ENCODE measurements at regions not wholly inside any gene's neighbourhood (a gene's known extent, or its start where the extent isn't known, plus 50 kb on each side); places are given as distances from the start of the nearest gene placed in this dataset.
"Not testable (repeated sequence)": the region's sequence is repeated elsewhere in the genome, so short reads cannot be mapped to it uniquely, and the experiment has no call there.

- H3K4me3 Mint-ChIP-seq; H3K9me3 Mint-ChIP-seq; ATAC-seq; H3K27me3 Mint-ChIP-seq (ENCODE audit: low read depth); H3K27ac Mint-ChIP-seq; H3K4me1 Mint-ChIP-seq; POLR2A ChIA-PET; H3K36me3 Mint-ChIP-seq; DNase-seq (ENCODE audit: low spot score): not testable (repeated sequence)
- CTCF ChIA-PET: interaction anchor here (0.7 to 1.7 kb wide), 6 partner anchors 12 to 379 kb away, joined by 3 to 19 read pairs (median 5); no protein-coding TSS in a partner anchor
These were observed 410.7 kb downstream of the CCSER2 start for GRCh38 chr10:84739126-84739525.

DNA sequence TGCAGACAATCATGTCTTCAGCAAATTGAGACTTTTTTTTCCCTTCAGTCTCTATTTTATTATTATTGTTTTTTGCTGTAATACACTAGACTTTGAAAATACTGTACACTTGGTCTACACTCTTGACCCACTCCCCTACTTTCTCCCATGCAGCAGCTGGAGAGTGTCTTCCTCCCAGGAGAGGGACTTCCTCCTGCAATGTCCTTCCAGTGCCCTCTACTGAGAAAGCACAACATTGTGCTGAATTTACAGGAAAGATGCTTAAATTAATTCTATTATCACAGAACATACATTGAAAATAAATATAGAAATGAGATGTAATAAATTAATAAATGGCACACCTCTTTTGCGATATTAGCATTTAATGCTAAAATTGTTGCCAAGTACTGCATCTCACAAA is 411.3 kb downstream of the CCSER2 start:
- H3K27ac Mint-ChIP-seq: no peak overlapping the region
- H3K36me3 Mint-ChIP-seq: no peaks in the 10 kb centered on the region
- no peaks in the 10 kb centered on the region; the same call in 1 of the 2 replicates for H3K9me3 Mint-ChIP-seq
- H3K4me3 Mint-ChIP-seq: no peak overlapping the region
- no peaks in the 10 kb centered on the region for H3K4me1 Mint-ChIP-seq
- TF ChIP-seq ZBTB21 (CRISPR knock-in tag; IDR thresholded peaks at IDR 0.05; ENCODE audit: borderline replicate concordance): no peak
- TF ChIP-seq CREM (CRISPR knock-in tag; IDR thresholded peaks at IDR 0.05): no peak
- no peak for TF ChIP-seq SMAD3 (CRISPR knock-in tag; IDR thresholded peaks at IDR 0.05; ENCODE audit: borderline replicate concordance)
- no peak for TF ChIP-seq GRHL2 (CRISPR knock-in tag; IDR thresholded peaks at IDR 0.05; ENCODE audit: insufficient replicate concordance, severe bottlenecking)
- TF ChIP-seq, protein P1, sequence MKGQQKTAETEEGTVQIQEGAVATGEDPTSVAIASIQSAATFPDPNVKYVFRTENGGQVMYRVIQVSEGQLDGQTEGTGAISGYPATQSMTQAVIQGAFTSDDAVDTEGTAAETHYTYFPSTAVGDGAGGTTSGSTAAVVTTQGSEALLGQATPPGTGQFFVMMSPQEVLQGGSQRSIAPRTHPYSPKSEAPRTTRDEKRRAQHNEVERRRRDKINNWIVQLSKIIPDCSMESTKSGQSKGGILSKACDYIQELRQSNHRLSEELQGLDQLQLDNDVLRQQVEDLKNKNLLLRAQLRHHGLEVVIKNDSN (CRISPR knock-in tag; IDR thresholded peaks at IDR 0.05): no peak
- TF ChIP-seq, protein P2, sequence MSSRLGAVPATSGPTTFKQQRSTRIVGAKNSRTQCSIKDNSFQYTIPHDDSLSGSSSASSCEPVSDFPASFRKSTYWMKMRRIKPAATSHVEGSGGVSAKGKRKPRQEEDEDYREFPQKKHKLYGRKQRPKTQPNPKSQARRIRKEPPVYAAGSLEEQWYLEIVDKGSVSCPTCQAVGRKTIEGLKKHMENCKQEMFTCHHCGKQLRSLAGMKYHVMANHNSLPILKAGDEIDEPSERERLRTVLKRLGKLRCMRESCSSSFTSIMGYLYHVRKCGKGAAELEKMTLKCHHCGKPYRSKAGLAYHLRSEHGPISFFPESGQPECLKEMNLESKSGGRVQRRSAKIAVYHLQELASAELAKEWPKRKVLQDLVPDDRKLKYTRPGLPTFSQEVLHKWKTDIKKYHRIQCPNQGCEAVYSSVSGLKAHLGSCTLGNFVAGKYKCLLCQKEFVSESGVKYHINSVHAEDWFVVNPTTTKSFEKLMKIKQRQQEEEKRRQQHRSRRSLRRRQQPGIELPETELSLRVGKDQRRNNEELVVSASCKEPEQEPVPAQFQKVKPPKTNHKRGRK (CRISPR knock-in tag; IDR thresholded peaks at IDR 0.05; ENCODE audit: borderline replicate concordance): no peak
- TF ChIP-seq, protein P3, sequence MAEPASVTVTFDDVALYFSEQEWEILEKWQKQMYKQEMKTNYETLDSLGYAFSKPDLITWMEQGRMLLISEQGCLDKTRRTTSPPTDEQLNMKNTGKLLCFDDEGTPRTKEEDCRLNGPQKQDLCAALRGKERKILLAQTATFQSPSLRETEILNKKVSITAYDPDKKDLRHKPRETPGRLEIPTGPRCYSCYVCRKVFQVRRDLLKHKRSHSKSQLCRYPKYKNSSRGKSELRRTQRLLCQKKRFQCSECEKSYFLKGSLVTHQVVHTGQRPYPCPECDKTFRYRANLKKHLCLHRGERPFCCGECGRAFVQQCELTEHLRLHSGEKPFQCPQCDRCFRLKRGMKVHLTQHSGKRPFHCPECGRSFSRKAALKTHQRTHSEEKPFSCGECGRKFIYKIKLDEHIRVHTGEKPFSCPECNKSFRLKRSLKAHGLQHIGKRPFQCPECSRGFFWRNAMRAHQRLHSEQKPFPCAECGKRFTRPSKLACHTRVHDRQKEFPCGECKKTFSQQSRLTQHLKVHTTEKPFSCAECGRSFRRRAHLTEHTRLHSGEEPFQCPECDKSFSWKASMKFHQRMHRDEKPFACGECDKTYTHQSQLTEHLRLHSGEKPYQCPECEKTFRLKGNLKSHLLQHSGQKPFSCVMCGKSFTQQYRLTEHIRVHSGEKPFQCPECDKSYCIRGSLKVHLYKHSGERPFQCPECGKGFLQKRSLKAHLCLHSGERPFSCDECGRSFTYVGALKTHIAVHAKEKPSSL (CRISPR knock-in tag; conservative IDR thresholded peaks at IDR 0.05): no peak
- TF ChIP-seq SOX15 (CRISPR knock-in tag; IDR thresholded peaks at IDR 0.05): no peak
- no peak for TF ChIP-seq MXD4 (CRISPR knock-in tag; IDR thresholded peaks at IDR 0.05; ENCODE audit: borderline replicate concordance)
- no peak for TF ChIP-seq RORB (CRISPR knock-in tag; IDR thresholded peaks at IDR 0.05)
- TF ChIP-seq, protein P4, sequence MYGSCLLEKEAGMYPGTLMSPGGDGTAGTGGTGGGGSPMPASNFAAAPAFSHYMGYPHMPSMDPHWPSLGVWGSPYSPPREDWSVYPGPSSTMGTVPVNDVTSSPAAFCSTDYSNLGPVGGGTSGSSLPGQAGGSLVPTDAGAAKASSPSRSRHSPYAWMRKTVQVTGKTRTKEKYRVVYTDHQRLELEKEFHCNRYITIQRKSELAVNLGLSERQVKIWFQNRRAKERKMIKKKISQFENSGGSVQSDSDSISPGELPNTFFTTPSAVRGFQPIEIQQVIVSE (CRISPR knock-in tag; IDR thresholded peaks at IDR 0.05; ENCODE audit: borderline replicate concordance): no peak
- no peak for TF ChIP-seq CREB1 (CRISPR knock-in tag; IDR thresholded peaks at IDR 0.05)
- no peak for TF ChIP-seq E2F1 (CRISPR knock-in tag; IDR thresholded peaks at IDR 0.05)
- TF ChIP-seq, protein P5, sequence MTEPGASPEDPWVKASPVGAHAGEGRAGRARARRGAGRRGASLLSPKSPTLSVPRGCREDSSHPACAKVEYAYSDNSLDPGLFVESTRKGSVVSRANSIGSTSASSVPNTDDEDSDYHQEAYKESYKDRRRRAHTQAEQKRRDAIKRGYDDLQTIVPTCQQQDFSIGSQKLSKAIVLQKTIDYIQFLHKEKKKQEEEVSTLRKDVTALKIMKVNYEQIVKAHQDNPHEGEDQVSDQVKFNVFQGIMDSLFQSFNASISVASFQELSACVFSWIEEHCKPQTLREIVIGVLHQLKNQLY (CRISPR knock-in tag; IDR thresholded peaks at IDR 0.05): no peak
- no peak for TF ChIP-seq AFF4 (CRISPR knock-in tag; IDR thresholded peaks at IDR 0.05; ENCODE audit: borderline replicate concordance)
- no peak for TF ChIP-seq TCF7 (CRISPR knock-in tag; IDR thresholded peaks at IDR 0.05; ENCODE audit: low read depth)
- no peak for TF ChIP-seq ZNF671 (CRISPR knock-in tag; IDR thresholded peaks at IDR 0.05)
- TF ChIP-seq, protein P6, sequence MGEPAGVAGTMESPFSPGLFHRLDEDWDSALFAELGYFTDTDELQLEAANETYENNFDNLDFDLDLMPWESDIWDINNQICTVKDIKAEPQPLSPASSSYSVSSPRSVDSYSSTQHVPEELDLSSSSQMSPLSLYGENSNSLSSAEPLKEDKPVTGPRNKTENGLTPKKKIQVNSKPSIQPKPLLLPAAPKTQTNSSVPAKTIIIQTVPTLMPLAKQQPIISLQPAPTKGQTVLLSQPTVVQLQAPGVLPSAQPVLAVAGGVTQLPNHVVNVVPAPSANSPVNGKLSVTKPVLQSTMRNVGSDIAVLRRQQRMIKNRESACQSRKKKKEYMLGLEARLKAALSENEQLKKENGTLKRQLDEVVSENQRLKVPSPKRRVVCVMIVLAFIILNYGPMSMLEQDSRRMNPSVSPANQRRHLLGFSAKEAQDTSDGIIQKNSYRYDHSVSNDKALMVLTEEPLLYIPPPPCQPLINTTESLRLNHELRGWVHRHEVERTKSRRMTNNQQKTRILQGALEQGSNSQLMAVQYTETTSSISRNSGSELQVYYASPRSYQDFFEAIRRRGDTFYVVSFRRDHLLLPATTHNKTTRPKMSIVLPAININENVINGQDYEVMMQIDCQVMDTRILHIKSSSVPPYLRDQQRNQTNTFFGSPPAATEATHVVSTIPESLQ (CRISPR knock-in tag; IDR thresholded peaks at IDR 0.05): no peak
- TF ChIP-seq TEAD1 (CRISPR knock-in tag; IDR thresholded peaks at IDR 0.05): no peak
- DNase-seq (ENCODE audit: low spot score) (no peak), ATAC-seq (peak; percentile 56; the same call in 1 of the 2 replicates)
- ChIA-PET POLR2A (no interaction called here), CTCF (interaction anchor here (0.7 to 1.7 kb wide), 6 partner anchors 12 to 379 kb away, joined by 3 to 19 read pairs (median 5); no protein-coding TSS in a partner anchor)
- no peaks in the 10 kb centered on the region for H3K27me3 Mint-ChIP-seq (ENCODE audit: low read depth)

All from WTC11 (cell line).